ENCODE measurements at regions not wholly inside any gene's neighbourhood (a gene's known extent, or its start where the extent isn't known, plus 50 kb on each side); places are given as distances from the start of the nearest gene placed in this dataset.

GRCh38 chr6:74765486-74765885, 440.4 kb downstream of the COL12A1 start:
- TF ChIP-seq CTCF (conservative IDR thresholded peaks at IDR 0.05; ENCODE audit: low read depth, low read length) = no peak
- no peak overlapping the region for H3K4me3 ChIP-seq (ENCODE audit: low read depth, low read length)
- no peak for DNase-seq (ENCODE audit: low read depth)

- H3K4me3 ChIP-seq (ENCODE audit: low read depth, low read length) = no peak overlapping the region
- no peak for TF ChIP-seq CTCF (conservative IDR thresholded peaks at IDR 0.05; ENCODE audit: low read depth, low read length)
These were observed 441.4 kb downstream of the COL12A1 start for GRCh38 chr6:74764486-74764885.

GRCh38 chr6:74762841-74763240, 443.0 kb downstream of the COL12A1 start:
- TF ChIP-seq CTCF (conservative IDR thresholded peaks at IDR 0.05; ENCODE audit: low read depth, low read length) = no peak
- no peak overlapping the region for H3K4me3 ChIP-seq (ENCODE audit: low read depth, low read length)
- no peak for DNase-seq (ENCODE audit: low read depth)

More at GRCh38 chr6:74764486-74764885, 441.4 kb downstream of the COL12A1 start:
- no peak for DNase-seq (ENCODE audit: low read depth)

- TF ChIP-seq CTCF (conservative IDR thresholded peaks at IDR 0.05; ENCODE audit: low read depth, low read length) = no peak
- H3K4me3 ChIP-seq (ENCODE audit: low read depth, low read length) = no peak overlapping the region
- no peak for DNase-seq (ENCODE audit: low read depth)
These were observed 448.0 kb downstream of the COL12A1 start for GRCh38 chr6:74757813-74758212.

GRCh38 chr6:74756923-74757322, 448.9 kb downstream of the COL12A1 start:
- no peak for TF ChIP-seq CTCF (conservative IDR thresholded peaks at IDR 0.05; ENCODE audit: low read depth, low read length)
- DNase-seq (ENCODE audit: low read depth) = no peak
- no peak overlapping the region for H3K4me3 ChIP-seq (ENCODE audit: low read depth, low read length)

GRCh38 chr6:74755778-74756177, 450.1 kb downstream of the COL12A1 start:
- no peak for TF ChIP-seq CTCF (conservative IDR thresholded peaks at IDR 0.05; ENCODE audit: low read depth, low read length)
- DNase-seq (ENCODE audit: low read depth) = peak; percentile 14

GRCh38 chr6:74755196-74755595, 450.7 kb downstream of the COL12A1 start:
- DNase-seq (ENCODE audit: low read depth) = no peak
- no peak for TF ChIP-seq CTCF (conservative IDR thresholded peaks at IDR 0.05; ENCODE audit: low read depth, low read length)
- no peak overlapping the region for H3K4me3 ChIP-seq (ENCODE audit: low read depth, low read length)

More at GRCh38 chr6:74755778-74756177, 450.1 kb downstream of the COL12A1 start:
- no peak overlapping the region for H3K4me3 ChIP-seq (ENCODE audit: low read depth, low read length)
